HG02798 (cell line): ENCODE measurements at regions not wholly inside any gene's neighbourhood (a gene's known extent, or its start where the extent isn't known, plus 50 kb on each side); places are given as distances from the start of the nearest gene placed in this dataset.

Source experiments
- ATAC-seq: cut with Tn5 transposase; IDR thresholded peaks from one replicate; pipeline ENCODE4 v1.9.1; 2021; ENCODE audit warnings: mild to moderate bottlenecking; ENCODE audit not compliant: unreplicated experiment, poor library complexity

- no peak for ATAC-seq
Observed at GRCh38 chr6:148650941-148651505, 95.8 kb upstream of the UST start.

GRCh38 chr6:148652205-148652604 is 94.6 kb upstream of the UST start:
- ATAC-seq: no peak

GRCh38 chr6:148653138-148653776 is 93.6 kb upstream of the UST start:
- ATAC-seq: no peak

- ATAC-seq: no peak
Observed at GRCh38 chr6:148657048-148657447, 89.8 kb upstream of the UST start.

- ATAC-seq: no peak
Observed at GRCh38 chr6:148658681-148659430, 88.0 kb upstream of the UST start.

- no peak for ATAC-seq
Observed at GRCh38 chr6:148667395-148667794, 79.4 kb upstream of the UST start.

- ATAC-seq: no peak
Observed at GRCh38 chr6:148671085-148671484, 75.7 kb upstream of the UST start.

GRCh38 chr6:148671952-148672351 is 74.9 kb upstream of the UST start:
- no peak for ATAC-seq

- ATAC-seq: no peak
Observed at GRCh38 chr6:148674306-148674705, 72.5 kb upstream of the UST start.

- peak; percentile 85 for ATAC-seq
Observed at GRCh38 chr6:148677594-148678476, 69.0 kb upstream of the UST start.

- no peak for ATAC-seq
Observed at GRCh38 chr6:148678682-148679081, 68.1 kb upstream of the UST start.

GRCh38 chr6:148681666-148682065 is 65.2 kb upstream of the UST start:
- no peak for ATAC-seq

- no peak for ATAC-seq
Observed at GRCh38 chr6:148682252-148682651, 64.6 kb upstream of the UST start.

- ATAC-seq: no peak
Observed at GRCh38 chr6:148682990-148683389, 63.8 kb upstream of the UST start.

- no peak for ATAC-seq
Observed at GRCh38 chr6:148689168-148689567, 57.7 kb upstream of the UST start.

- ATAC-seq: no peak
Observed at GRCh38 chr6:148693882-148694484, 52.8 kb upstream of the UST start.
